ENCODE measurements at regions not wholly inside any gene's neighbourhood (a gene's known extent, or its start where the extent isn't known, plus 50 kb on each side); places are given as distances from the start of the nearest gene placed in this dataset.

DNA sequence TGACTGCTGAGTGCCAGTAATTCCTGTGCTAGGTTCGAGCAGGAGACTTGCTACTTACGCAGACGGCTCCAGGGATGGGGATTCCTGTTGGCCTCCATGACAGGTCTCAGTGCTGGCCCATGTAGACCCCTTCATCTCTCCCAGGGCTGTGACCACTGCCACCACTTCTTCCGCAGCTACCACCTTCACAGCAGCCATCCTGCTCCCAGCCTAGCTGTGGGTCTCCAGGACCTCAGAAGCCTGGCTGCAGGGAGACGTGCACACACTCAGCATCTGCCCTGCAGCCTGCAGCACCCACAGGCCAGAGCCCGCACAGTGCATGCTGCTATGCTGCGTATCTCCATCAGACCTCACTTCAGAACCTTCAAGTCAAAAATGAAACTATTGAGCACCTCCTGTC is 1503.9 kb downstream of the BRD1 start:
- H3K4me1 ChIP-seq (ENCODE audit: control insufficient read depth in 5 of 5, insufficient read depth in 5 of 5, low read length in 5 of 5): no peaks in the 10 kb centered on the region
- no peak overlapping the region for H3K4me3 ChIP-seq (ENCODE audit: low read depth in 1 of 5, low read length in 5 of 5)
- peaks cover 0 to 15% (median 8%) of the 10 kb centered on the region in 5 donors for H3K9me3 ChIP-seq (ENCODE audit: control insufficient read depth in 5 of 5, low read length in 5 of 5)
- H3K27ac ChIP-seq (ENCODE audit: low read depth, low read length): no peak overlapping the region
- H3K36me3 ChIP-seq (ENCODE audit: control insufficient read depth in 5 of 5, insufficient read depth in 5 of 5, low read length in 5 of 5): no peaks in the 10 kb centered on the region
- no peak overlapping the region for H3K9ac ChIP-seq (ENCODE audit: low read length in 5 of 5)
- H3K27me3 ChIP-seq (ENCODE audit: control insufficient read depth in 5 of 5, insufficient read depth in 4 of 5, low read length in 5 of 5): peaks cover 0 to 13% (median 11%) of the 10 kb centered on the region in 5 donors

GRCh38 chr22:48322907-48323306 is 1504.8 kb downstream of the BRD1 start:
- Histone ChIP-seq H3K36me3 (ENCODE audit: control insufficient read depth in 5 of 5, insufficient read depth in 5 of 5, low read length in 5 of 5) (no peaks in the 10 kb centered on the region), H3K9ac (ENCODE audit: low read length in 5 of 5) (no peak overlapping the region), H3K27me3 (ENCODE audit: control insufficient read depth in 5 of 5, insufficient read depth in 4 of 5, low read length in 5 of 5) (peaks cover 0 to 17% (median 11%) of the 10 kb centered on the region in 5 donors), H3K4me3 (ENCODE audit: low read depth in 1 of 5, low read length in 5 of 5) (no peak overlapping the region), H3K4me1 (ENCODE audit: control insufficient read depth in 5 of 5, insufficient read depth in 5 of 5, low read length in 5 of 5) (no peaks in the 10 kb centered on the region), H3K9me3 (ENCODE audit: control insufficient read depth in 5 of 5, low read length in 5 of 5) (peaks cover 0 to 7% (median 4%) of the 10 kb centered on the region in 5 donors), H3K27ac (ENCODE audit: low read depth, low read length) (no peak overlapping the region)

DNA sequence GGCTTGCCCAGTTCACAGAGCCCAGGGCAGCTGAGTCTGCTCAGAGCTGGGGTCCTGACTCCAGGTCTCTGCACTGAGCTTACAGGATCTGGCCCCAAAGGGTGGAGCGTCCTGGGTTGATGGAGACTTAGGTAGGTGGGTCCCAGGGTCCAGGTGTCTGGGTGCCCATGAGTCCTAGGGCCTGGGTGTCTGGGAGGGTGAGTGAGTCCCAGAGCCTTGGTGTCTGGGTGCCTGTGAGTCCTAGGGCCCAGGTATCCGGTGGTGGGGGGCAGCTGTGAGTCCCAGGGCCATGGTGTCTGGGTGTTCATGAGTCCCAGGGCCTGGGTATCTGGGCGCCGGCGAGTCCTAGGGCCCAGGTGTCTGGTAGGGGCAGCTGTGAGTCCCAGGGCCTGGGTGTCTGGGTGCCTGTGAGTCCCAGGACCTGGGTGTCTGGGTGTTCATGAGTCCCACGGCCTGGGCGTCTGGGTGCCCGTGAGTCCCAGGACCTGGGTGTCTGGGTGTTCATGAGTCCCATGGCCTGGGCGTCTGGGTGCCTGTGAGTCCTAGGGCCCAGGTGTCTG is 1505.6 kb downstream of the BRD1 start:
- Histone ChIP-seq H3K27ac (ENCODE audit: low read depth, low read length) (no peak overlapping the region), H3K27me3 (ENCODE audit: control insufficient read depth in 5 of 5, insufficient read depth in 4 of 5, low read length in 5 of 5) (peaks cover 0 to 17% (median 11%) of the 10 kb centered on the region in 5 donors), H3K4me3 (ENCODE audit: low read depth in 1 of 5, low read length in 5 of 5) (no peak overlapping the region), H3K9me3 (ENCODE audit: control insufficient read depth in 5 of 5, low read length in 5 of 5) (peaks cover 0 to 7% (median 0%) of the 10 kb centered on the region in 5 donors), H3K4me1 (ENCODE audit: control insufficient read depth in 5 of 5, insufficient read depth in 5 of 5, low read length in 5 of 5) (no peaks in the 10 kb centered on the region), H3K36me3 (ENCODE audit: control insufficient read depth in 5 of 5, insufficient read depth in 5 of 5, low read length in 5 of 5) (no peaks in the 10 kb centered on the region), H3K9ac (ENCODE audit: low read length in 5 of 5) (no peak overlapping the region)

GRCh38 chr22:48320683-48321451 is 1506.8 kb downstream of the BRD1 start:
- Histone ChIP-seq H3K27me3 (ENCODE audit: control insufficient read depth in 5 of 5, insufficient read depth in 4 of 5, low read length in 5 of 5) (peaks cover 0 to 25% (median 12%) of the 10 kb centered on the region in 5 donors), H3K27ac (ENCODE audit: low read depth, low read length) (no peak overlapping the region), H3K4me3 (ENCODE audit: low read depth in 1 of 5, low read length in 5 of 5) (no peak overlapping the region), H3K9me3 (ENCODE audit: control insufficient read depth in 5 of 5, low read length in 5 of 5) (peaks cover 0 to 7% (median 0%) of the 10 kb centered on the region in 5 donors), H3K4me1 (ENCODE audit: control insufficient read depth in 5 of 5, insufficient read depth in 5 of 5, low read length in 5 of 5) (no peaks in the 10 kb centered on the region), H3K36me3 (ENCODE audit: control insufficient read depth in 5 of 5, insufficient read depth in 5 of 5, low read length in 5 of 5) (no peaks in the 10 kb centered on the region), H3K9ac (ENCODE audit: low read length in 5 of 5) (no peak overlapping the region)

DNA sequence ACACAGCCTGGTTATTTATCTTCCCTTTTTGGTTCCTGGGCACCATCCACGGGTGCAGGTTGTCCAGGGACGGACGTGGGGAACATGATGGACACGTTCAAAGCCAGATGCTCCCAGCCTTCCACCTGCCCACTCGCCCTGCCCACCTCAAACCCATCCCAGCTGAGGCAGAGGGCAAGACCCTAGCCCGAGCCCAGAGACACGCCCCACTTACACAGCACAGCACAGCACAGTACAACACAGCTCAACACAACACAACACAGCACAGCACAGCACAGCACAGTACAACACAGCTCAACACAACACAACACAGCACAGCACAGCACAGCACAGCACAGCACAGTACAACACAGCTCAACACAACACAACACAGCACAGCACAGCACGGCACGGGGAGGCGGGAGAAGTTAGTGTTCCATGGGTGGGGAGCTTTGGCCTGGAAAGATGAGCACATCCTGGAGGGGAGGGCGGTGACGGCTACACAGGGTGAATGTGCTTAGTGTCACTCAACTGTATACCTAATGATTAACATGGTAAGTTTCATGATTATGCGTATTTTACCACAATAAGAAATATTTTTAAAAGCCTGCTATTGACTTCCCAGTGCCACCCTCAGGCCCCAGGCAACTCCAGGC is 1507.5 kb downstream of the BRD1 start:
- H3K27me3 ChIP-seq (ENCODE audit: control insufficient read depth in 5 of 5, insufficient read depth in 4 of 5, low read length in 5 of 5): peaks cover 0 to 29% (median 13%) of the 10 kb centered on the region in 5 donors
- H3K4me3 ChIP-seq (ENCODE audit: low read depth in 1 of 5, low read length in 5 of 5): no peak overlapping the region
- H3K9ac ChIP-seq (ENCODE audit: low read length in 5 of 5): no peak overlapping the region
- H3K27ac ChIP-seq (ENCODE audit: low read depth, low read length): no peak overlapping the region
- H3K9me3 ChIP-seq (ENCODE audit: control insufficient read depth in 5 of 5, low read length in 5 of 5): peaks cover 0 to 5% (median 0%) of the 10 kb centered on the region in 5 donors
- no peaks in the 10 kb centered on the region for H3K36me3 ChIP-seq (ENCODE audit: control insufficient read depth in 5 of 5, insufficient read depth in 5 of 5, low read length in 5 of 5)
- no peaks in the 10 kb centered on the region for H3K4me1 ChIP-seq (ENCODE audit: control insufficient read depth in 5 of 5, insufficient read depth in 5 of 5, low read length in 5 of 5)

GRCh38 chr22:48319321-48320047 is 1508.2 kb downstream of the BRD1 start:
- Histone ChIP-seq H3K27me3 (ENCODE audit: control insufficient read depth in 5 of 5, insufficient read depth in 4 of 5, low read length in 5 of 5) (peaks cover 0 to 29% (median 13%) of the 10 kb centered on the region in 5 donors), H3K4me1 (ENCODE audit: control insufficient read depth in 5 of 5, insufficient read depth in 5 of 5, low read length in 5 of 5) (no peaks in the 10 kb centered on the region), H3K36me3 (ENCODE audit: control insufficient read depth in 5 of 5, insufficient read depth in 5 of 5, low read length in 5 of 5) (no peaks in the 10 kb centered on the region), H3K9me3 (ENCODE audit: control insufficient read depth in 5 of 5, low read length in 5 of 5) (peaks cover 0 to 3% (median 0%) of the 10 kb centered on the region in 5 donors), H3K27ac (ENCODE audit: low read depth, low read length) (no peak overlapping the region), H3K9ac (ENCODE audit: low read length in 5 of 5) (no peak overlapping the region), H3K4me3 (ENCODE audit: low read depth in 1 of 5, low read length in 5 of 5) (no peak overlapping the region)

GRCh38 chr22:48318575-48319320 is 1508.9 kb downstream of the BRD1 start:
- H3K36me3 ChIP-seq (ENCODE audit: control insufficient read depth in 5 of 5, insufficient read depth in 5 of 5, low read length in 5 of 5): no peaks in the 10 kb centered on the region
- H3K9ac ChIP-seq (ENCODE audit: low read length in 5 of 5): no peak overlapping the region
- peaks cover 0 to 29% (median 13%) of the 10 kb centered on the region in 5 donors for H3K27me3 ChIP-seq (ENCODE audit: control insufficient read depth in 5 of 5, insufficient read depth in 4 of 5, low read length in 5 of 5)
- no peaks in the 10 kb centered on the region for H3K4me1 ChIP-seq (ENCODE audit: control insufficient read depth in 5 of 5, insufficient read depth in 5 of 5, low read length in 5 of 5)
- no peaks in the 10 kb centered on the region for H3K9me3 ChIP-seq (ENCODE audit: control insufficient read depth in 5 of 5, low read length in 5 of 5)
- H3K4me3 ChIP-seq (ENCODE audit: low read depth in 1 of 5, low read length in 5 of 5): no peak overlapping the region
- H3K27ac ChIP-seq (ENCODE audit: low read depth, low read length): no peak overlapping the region

DNA sequence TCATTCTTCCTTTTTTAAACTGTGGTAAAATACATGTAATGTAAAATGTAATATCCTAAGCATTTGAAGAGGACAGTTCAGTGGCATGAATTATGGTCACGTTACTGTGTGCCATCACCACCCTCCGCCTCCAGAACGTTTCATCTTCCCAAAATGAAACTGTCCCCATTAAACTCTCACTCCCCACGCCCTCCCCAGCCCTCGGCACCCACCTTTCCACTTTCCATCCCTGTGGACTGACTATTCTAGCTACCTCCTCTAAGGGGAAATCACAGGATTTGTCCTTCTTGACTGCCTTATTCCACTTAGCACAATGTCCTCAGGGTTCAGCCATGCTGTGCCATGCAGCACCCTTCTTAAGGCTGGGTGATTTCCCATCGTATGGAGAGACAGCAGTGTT is 1509.5 kb downstream of the BRD1 start:
- H3K9me3 ChIP-seq (ENCODE audit: control insufficient read depth in 5 of 5, low read length in 5 of 5): peaks cover 0 to 1% (median 0%) of the 10 kb centered on the region in 5 donors
- no peaks in the 10 kb centered on the region for H3K36me3 ChIP-seq (ENCODE audit: control insufficient read depth in 5 of 5, insufficient read depth in 5 of 5, low read length in 5 of 5)
- peaks cover 0 to 29% (median 13%) of the 10 kb centered on the region in 5 donors for H3K27me3 ChIP-seq (ENCODE audit: control insufficient read depth in 5 of 5, insufficient read depth in 4 of 5, low read length in 5 of 5)
- H3K9ac ChIP-seq (ENCODE audit: low read length in 5 of 5): no peak overlapping the region
- no peak overlapping the region for H3K27ac ChIP-seq (ENCODE audit: low read depth, low read length)
- no peak overlapping the region for H3K4me3 ChIP-seq (ENCODE audit: low read depth in 1 of 5, low read length in 5 of 5)
- no peaks in the 10 kb centered on the region for H3K4me1 ChIP-seq (ENCODE audit: control insufficient read depth in 5 of 5, insufficient read depth in 5 of 5, low read length in 5 of 5)
